ENCODE measurements at regions not wholly inside any gene's neighbourhood (a gene's known extent, or its start where the extent isn't known, plus 50 kb on each side); places are given as distances from the start of the nearest gene placed in this dataset.

GRCh38 chr2:151051574-151052220 lies 210.0 kb downstream of the RBM43 start:
- no peaks in the 10 kb centered on the region for H3K9me3 ChIP-seq (ENCODE audit: low read depth)
- DNase-seq (ENCODE audit: low spot score): peak; percentile 45
- no peaks in the 10 kb centered on the region for H4K20me1 ChIP-seq (ENCODE audit: insufficient read depth, poor library complexity, severe bottlenecking)
- no peak overlapping the region for H3K4me3 ChIP-seq
- H3K79me2 ChIP-seq: no peaks in the 10 kb centered on the region
- H3K27ac ChIP-seq: no peak overlapping the region
- H3K4me1 ChIP-seq (ENCODE audit: insufficient read depth): peaks cover 14% of the 10 kb centered on the region
- no peaks in the 10 kb centered on the region for H3K36me3 ChIP-seq (replicated peaks; ENCODE audit: insufficient read depth, low read depth)
- H2AFZ ChIP-seq: no peak overlapping the region
- 29% methylated on average over 2 of the region's 2 CpGs for WGBS (ENCODE audit: low lambda C conversion rate, missing lambda C conversion rate)
- H3K27me3 ChIP-seq: no peaks in the 10 kb centered on the region
- no peak overlapping the region for H3K4me2 ChIP-seq
- TF ChIP-seq, protein P1, sequence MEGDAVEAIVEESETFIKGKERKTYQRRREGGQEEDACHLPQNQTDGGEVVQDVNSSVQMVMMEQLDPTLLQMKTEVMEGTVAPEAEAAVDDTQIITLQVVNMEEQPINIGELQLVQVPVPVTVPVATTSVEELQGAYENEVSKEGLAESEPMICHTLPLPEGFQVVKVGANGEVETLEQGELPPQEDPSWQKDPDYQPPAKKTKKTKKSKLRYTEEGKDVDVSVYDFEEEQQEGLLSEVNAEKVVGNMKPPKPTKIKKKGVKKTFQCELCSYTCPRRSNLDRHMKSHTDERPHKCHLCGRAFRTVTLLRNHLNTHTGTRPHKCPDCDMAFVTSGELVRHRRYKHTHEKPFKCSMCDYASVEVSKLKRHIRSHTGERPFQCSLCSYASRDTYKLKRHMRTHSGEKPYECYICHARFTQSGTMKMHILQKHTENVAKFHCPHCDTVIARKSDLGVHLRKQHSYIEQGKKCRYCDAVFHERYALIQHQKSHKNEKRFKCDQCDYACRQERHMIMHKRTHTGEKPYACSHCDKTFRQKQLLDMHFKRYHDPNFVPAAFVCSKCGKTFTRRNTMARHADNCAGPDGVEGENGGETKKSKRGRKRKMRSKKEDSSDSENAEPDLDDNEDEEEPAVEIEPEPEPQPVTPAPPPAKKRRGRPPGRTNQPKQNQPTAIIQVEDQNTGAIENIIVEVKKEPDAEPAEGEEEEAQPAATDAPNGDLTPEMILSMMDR (IDR thresholded peaks at IDR 0.05; ENCODE audit: poor library complexity): peak; percentile 63
- TF ChIP-seq EZH2phosphoT487 (IDR thresholded peaks at IDR 0.05; ENCODE audit: low read depth, severe bottlenecking, unreplicated experiment): no peak
- H3K9me2 ChIP-seq (replicated peaks; ENCODE audit: insufficient read depth): no peaks in the 10 kb centered on the region

- Histone ChIP-seq H3K36me3 (replicated peaks; ENCODE audit: insufficient read depth, low read depth) (no peaks in the 10 kb centered on the region), H3K79me2 (no peaks in the 10 kb centered on the region), H3K9me2 (replicated peaks; ENCODE audit: insufficient read depth) (no peaks in the 10 kb centered on the region), H3K4me2 (no peak overlapping the region), H2AFZ (no peak overlapping the region), H3K4me1 (ENCODE audit: insufficient read depth) (peaks cover 14% of the 10 kb centered on the region), H3K27me3 (no peaks in the 10 kb centered on the region), H4K20me1 (ENCODE audit: insufficient read depth, poor library complexity, severe bottlenecking) (no peaks in the 10 kb centered on the region), H3K9me3 (ENCODE audit: low read depth) (no peaks in the 10 kb centered on the region), H3K4me3 (no peak overlapping the region), H3K27ac (peak overlapping the region; percentile 6)
- no peak for TF ChIP-seq EZH2 (IDR thresholded peaks at IDR 0.05; ENCODE audit: borderline replicate concordance)
- TF ChIP-seq, protein P1 (IDR thresholded peaks at IDR 0.05; ENCODE audit: poor library complexity): no peak
- TF ChIP-seq EZH2phosphoT487 (IDR thresholded peaks at IDR 0.05; ENCODE audit: low read depth, severe bottlenecking, unreplicated experiment): no peak
- peak; percentile 56 for DNase-seq (ENCODE audit: low spot score)
- 44% methylated on average over 1 of the region's 1 CpG for WGBS (ENCODE audit: low lambda C conversion rate, missing lambda C conversion rate)
These were observed 211.9 kb downstream of the RBM43 start for GRCh38 chr2:151049746-151050145.

GRCh38 chr2:151048331-151049054 lies 213.2 kb downstream of the RBM43 start:
- Histone ChIP-seq H4K20me1 (ENCODE audit: insufficient read depth, poor library complexity, severe bottlenecking) (no peaks in the 10 kb centered on the region), H3K4me3 (no peak overlapping the region), H3K79me2 (no peaks in the 10 kb centered on the region), H3K27me3 (no peaks in the 10 kb centered on the region), H3K27ac (no peak overlapping the region), H2AFZ (no peak overlapping the region), H3K4me1 (ENCODE audit: insufficient read depth) (peaks cover 14% of the 10 kb centered on the region), H3K4me2 (no peak overlapping the region), H3K9me2 (replicated peaks; ENCODE audit: insufficient read depth) (no peaks in the 10 kb centered on the region), H3K36me3 (replicated peaks; ENCODE audit: insufficient read depth, low read depth) (no peaks in the 10 kb centered on the region), H3K9me3 (ENCODE audit: low read depth) (no peaks in the 10 kb centered on the region)
- no peak for DNase-seq (ENCODE audit: low spot score)
- WGBS (ENCODE audit: low lambda C conversion rate, missing lambda C conversion rate): 89% methylated on average over 6 of the region's 6 CpGs
- TF ChIP-seq, protein P1 (IDR thresholded peaks at IDR 0.05; ENCODE audit: poor library complexity): no peak
- TF ChIP-seq EZH2 (IDR thresholded peaks at IDR 0.05; ENCODE audit: borderline replicate concordance) (no peak), EZH2phosphoT487 (IDR thresholded peaks at IDR 0.05; ENCODE audit: low read depth, severe bottlenecking, unreplicated experiment) (no peak)
